ENCODE measurements at regions not wholly inside any gene's neighbourhood (a gene's known extent, or its start where the extent isn't known, plus 50 kb on each side); places are given as distances from the start of the nearest gene placed in this dataset.

GRCh38 chr1:218775501-218776021, 398.1 kb upstream of the LYPLAL1 start:
- Histone ChIP-seq H3K27ac (ENCODE audit: low read depth in 1 of 2, low read length in 2 of 2) (no peak overlapping the region), H3K36me3 (replicated peaks in 1 of 2; ENCODE audit: control insufficient read depth in 1 of 2, insufficient read depth in 2 of 2, low read length in 2 of 2) (no peaks in the 10 kb centered on the region), H4K20me1 (ENCODE audit: insufficient read depth, low read length) (no peaks in the 10 kb centered on the region), H3K4me1 (ENCODE audit: control insufficient read depth in 1 of 2, insufficient read depth in 2 of 2, low read length in 2 of 2) (no peaks in the 10 kb centered on the region), H3K9me3 (replicated peaks in 1 of 2; ENCODE audit: control insufficient read depth in 1 of 2, insufficient read depth in 1 of 2, low read length in 2 of 2) (no peaks in the 10 kb centered on the region), H3K27me3 (ENCODE audit: control insufficient read depth in 2 of 2, insufficient read depth in 2 of 2, low read length in 2 of 2) (no peaks in the 10 kb centered on the region), H3K79me2 (ENCODE audit: insufficient read depth, low read length) (no peaks in the 10 kb centered on the region), H2AFZ (ENCODE audit: insufficient read depth, low read depth, low read length, poor library complexity, severe bottlenecking) (no peak overlapping the region), H3K4me3 (replicated peaks in 1 of 3; ENCODE audit: low read depth in 2 of 3, low read length in 3 of 3) (no peak overlapping the region), H3K9ac (ENCODE audit: insufficient read depth, low read length, poor library complexity, severe bottlenecking) (no peak overlapping the region), H3K4me2 (replicated peaks; ENCODE audit: extremely low read depth, low read length, poor library complexity, severe bottlenecking) (no peak overlapping the region)
- DNase-seq = no peak
- TF ChIP-seq, protein P1, sequence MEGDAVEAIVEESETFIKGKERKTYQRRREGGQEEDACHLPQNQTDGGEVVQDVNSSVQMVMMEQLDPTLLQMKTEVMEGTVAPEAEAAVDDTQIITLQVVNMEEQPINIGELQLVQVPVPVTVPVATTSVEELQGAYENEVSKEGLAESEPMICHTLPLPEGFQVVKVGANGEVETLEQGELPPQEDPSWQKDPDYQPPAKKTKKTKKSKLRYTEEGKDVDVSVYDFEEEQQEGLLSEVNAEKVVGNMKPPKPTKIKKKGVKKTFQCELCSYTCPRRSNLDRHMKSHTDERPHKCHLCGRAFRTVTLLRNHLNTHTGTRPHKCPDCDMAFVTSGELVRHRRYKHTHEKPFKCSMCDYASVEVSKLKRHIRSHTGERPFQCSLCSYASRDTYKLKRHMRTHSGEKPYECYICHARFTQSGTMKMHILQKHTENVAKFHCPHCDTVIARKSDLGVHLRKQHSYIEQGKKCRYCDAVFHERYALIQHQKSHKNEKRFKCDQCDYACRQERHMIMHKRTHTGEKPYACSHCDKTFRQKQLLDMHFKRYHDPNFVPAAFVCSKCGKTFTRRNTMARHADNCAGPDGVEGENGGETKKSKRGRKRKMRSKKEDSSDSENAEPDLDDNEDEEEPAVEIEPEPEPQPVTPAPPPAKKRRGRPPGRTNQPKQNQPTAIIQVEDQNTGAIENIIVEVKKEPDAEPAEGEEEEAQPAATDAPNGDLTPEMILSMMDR (IDR thresholded peaks at IDR 0.05) = no peak
- intact Hi-C loops (cut with micrococcal nuclease) = no loop called here
- peaks cover 0 to 4% (median 2%) of the 10 kb centered on the region in 7 donors for H3K9me3 Mint-ChIP-seq
- no peak overlapping the region for H3K27ac Mint-ChIP-seq
- 100% methylated on average over 1 of the region's 4 CpGs for WGBS (ENCODE audit: insufficient coverage)
- H3K4me3 Mint-ChIP-seq = no peak overlapping the region
- no peaks in the 10 kb centered on the region for H3K4me1 Mint-ChIP-seq
- H3K27me3 Mint-ChIP-seq (ENCODE audit: low read depth in 3 of 3) = no peaks in the 10 kb centered on the region
- no peaks in the 10 kb centered on the region for H3K36me3 Mint-ChIP-seq

GRCh38 chr1:218778257-218779126, 395.2 kb upstream of the LYPLAL1 start:
- no peak overlapping the region for H3K9ac ChIP-seq (ENCODE audit: insufficient read depth, low read length, poor library complexity, severe bottlenecking)
- intact Hi-C loops (cut with micrococcal nuclease) = no loop called here
- no peaks in the 10 kb centered on the region for H3K9me3 ChIP-seq (replicated peaks in 1 of 2; ENCODE audit: control insufficient read depth in 1 of 2, insufficient read depth in 1 of 2, low read length in 2 of 2)
- H3K4me2 ChIP-seq (replicated peaks; ENCODE audit: extremely low read depth, low read length, poor library complexity, severe bottlenecking) = no peak overlapping the region
- WGBS (ENCODE audit: insufficient coverage) = 89% methylated on average over 1 of the region's 4 CpGs
- Mint-ChIP-seq H3K9me3 (peaks cover 0 to 3% (median 2%) of the 10 kb centered on the region in 7 donors), H3K27ac (no peak overlapping the region), H3K4me3 (no peak overlapping the region), H3K36me3 (no peaks in the 10 kb centered on the region), H3K4me1 (no peaks in the 10 kb centered on the region), H3K27me3 (ENCODE audit: low read depth in 3 of 3) (no peaks in the 10 kb centered on the region)
- no peaks in the 10 kb centered on the region for H3K79me2 ChIP-seq (ENCODE audit: insufficient read depth, low read length)
- H2AFZ ChIP-seq (ENCODE audit: insufficient read depth, low read depth, low read length, poor library complexity, severe bottlenecking) = no peak overlapping the region
- no peaks in the 10 kb centered on the region for H3K36me3 ChIP-seq (replicated peaks in 1 of 2; ENCODE audit: control insufficient read depth in 1 of 2, insufficient read depth in 2 of 2, low read length in 2 of 2)
- H4K20me1 ChIP-seq (ENCODE audit: insufficient read depth, low read length) = no peaks in the 10 kb centered on the region
- no peak overlapping the region for H3K27ac ChIP-seq (ENCODE audit: low read depth in 1 of 2, low read length in 2 of 2)
- H3K27me3 ChIP-seq (ENCODE audit: control insufficient read depth in 2 of 2, insufficient read depth in 2 of 2, low read length in 2 of 2) = no peaks in the 10 kb centered on the region
- TF ChIP-seq, protein P1 (IDR thresholded peaks at IDR 0.05) = no peak
- H3K4me3 ChIP-seq (replicated peaks in 1 of 3; ENCODE audit: low read depth in 2 of 3, low read length in 3 of 3) = no peak overlapping the region
- DNase-seq = no peak
- no peaks in the 10 kb centered on the region for H3K4me1 ChIP-seq (ENCODE audit: control insufficient read depth in 1 of 2, insufficient read depth in 2 of 2, low read length in 2 of 2)
